ENCODE measurements at regions not wholly inside any gene's neighbourhood (a gene's known extent, or its start where the extent isn't known, plus 50 kb on each side); places are given as distances from the start of the nearest gene placed in this dataset.

DNA sequence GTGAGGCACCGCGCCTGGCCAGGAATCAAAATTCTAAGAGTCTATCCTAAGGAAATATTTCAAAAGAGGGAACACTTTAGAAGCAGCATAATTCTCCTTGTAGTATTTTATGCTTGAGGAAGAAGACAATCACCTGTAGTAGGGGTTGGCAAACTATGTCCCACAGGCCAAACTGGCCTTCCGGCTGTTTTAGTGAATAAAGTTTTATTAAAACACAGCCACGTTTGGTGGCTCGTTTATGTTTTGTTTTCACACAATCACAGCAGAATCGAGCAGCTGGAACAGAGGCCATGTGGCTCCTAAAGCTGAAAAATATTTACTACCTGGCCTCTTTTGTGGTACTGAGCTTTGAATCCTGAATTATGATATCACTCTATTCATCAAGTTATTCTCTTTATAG is 131.7 kb upstream of the TNS3 start:
- Histone ChIP-seq H3K36me3 (no peaks in the 10 kb centered on the region), H3K9me3 (no peaks in the 10 kb centered on the region), H3K4me1 (peaks cover 0 to 18% (median 6%) of the 10 kb centered on the region in 4 donors), H3K4me3 (no peak overlapping the region), H3K27me3 (no peaks in the 10 kb centered on the region), H3K27ac (no peak overlapping the region)
- WGBS (ENCODE audit: insufficient coverage, low coverage, low lambda C conversion rate, missing lambda C conversion rate), result 84% methylated on average over 5 of the region's 6 CpGs
- TF ChIP-seq POLR2A (IDR thresholded peaks at IDR 0.05), result no peak
- TF ChIP-seq, protein P1, sequence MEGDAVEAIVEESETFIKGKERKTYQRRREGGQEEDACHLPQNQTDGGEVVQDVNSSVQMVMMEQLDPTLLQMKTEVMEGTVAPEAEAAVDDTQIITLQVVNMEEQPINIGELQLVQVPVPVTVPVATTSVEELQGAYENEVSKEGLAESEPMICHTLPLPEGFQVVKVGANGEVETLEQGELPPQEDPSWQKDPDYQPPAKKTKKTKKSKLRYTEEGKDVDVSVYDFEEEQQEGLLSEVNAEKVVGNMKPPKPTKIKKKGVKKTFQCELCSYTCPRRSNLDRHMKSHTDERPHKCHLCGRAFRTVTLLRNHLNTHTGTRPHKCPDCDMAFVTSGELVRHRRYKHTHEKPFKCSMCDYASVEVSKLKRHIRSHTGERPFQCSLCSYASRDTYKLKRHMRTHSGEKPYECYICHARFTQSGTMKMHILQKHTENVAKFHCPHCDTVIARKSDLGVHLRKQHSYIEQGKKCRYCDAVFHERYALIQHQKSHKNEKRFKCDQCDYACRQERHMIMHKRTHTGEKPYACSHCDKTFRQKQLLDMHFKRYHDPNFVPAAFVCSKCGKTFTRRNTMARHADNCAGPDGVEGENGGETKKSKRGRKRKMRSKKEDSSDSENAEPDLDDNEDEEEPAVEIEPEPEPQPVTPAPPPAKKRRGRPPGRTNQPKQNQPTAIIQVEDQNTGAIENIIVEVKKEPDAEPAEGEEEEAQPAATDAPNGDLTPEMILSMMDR (IDR thresholded peaks at IDR 0.05), result no peak
- no peak for DNase-seq
- intact Hi-C loops (cut with DNase I), result no loop called here
- ATAC-seq, result no peak

DNA sequence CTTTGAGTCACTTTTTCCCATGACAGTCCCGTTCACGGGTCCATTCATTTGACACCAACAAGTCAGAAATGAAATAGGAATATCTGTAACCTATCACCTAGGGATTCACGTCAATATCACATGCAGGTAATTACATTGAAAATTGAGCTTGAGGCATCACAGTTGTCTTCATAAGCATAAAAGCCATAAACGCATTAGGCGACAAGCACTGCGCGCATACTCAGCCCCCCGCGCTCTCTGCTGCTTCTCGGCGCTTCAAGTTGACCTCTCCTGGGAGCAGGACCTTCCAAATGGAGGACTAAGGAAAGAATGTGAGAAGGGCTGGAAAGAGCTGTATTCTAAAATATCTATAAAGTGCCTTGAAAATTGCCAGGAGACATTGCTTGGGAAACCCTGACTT is 130.5 kb upstream of the TNS3 start:
- intact Hi-C loops (cut with DNase I), result no loop called here
- no peak overlapping the region for H3K4me3 ChIP-seq
- DNase-seq (no peak), ATAC-seq (no peak)
- H3K27me3 ChIP-seq, result no peaks in the 10 kb centered on the region
- WGBS (ENCODE audit: insufficient coverage, low coverage, low lambda C conversion rate, missing lambda C conversion rate), result 79% methylated on average over 11 of the region's 11 CpGs
- no peak overlapping the region for H3K27ac ChIP-seq
- H3K36me3 ChIP-seq, result no peaks in the 10 kb centered on the region
- peaks cover 0 to 18% (median 6%) of the 10 kb centered on the region in 4 donors for H3K4me1 ChIP-seq
- TF ChIP-seq, protein P1 (IDR thresholded peaks at IDR 0.05), result no peak
- no peak for TF ChIP-seq POLR2A (IDR thresholded peaks at IDR 0.05)
- no peaks in the 10 kb centered on the region for H3K9me3 ChIP-seq

DNA sequence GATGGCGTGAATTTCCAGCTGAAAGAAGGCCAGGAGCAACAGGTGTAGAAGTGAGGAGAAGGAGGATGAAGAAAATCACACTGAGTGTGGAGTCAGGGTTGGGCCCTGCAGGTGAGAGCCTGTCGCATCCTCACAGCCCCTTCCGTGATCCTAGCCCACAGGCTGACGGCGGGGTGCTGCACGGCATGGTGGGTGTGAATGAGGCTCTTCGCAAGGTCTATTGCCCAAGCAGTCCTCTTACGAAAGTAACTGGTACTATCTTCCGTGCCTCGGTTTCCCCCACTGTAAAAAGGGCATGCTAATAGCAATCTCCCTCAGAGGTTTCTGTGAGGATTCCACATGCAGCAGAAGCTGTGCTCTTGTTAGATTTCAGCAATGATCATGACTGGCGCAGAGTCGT is 129.9 kb upstream of the TNS3 start:
- Histone ChIP-seq H3K27ac (no peak overlapping the region), H3K4me1 (peaks cover 0 to 18% (median 6%) of the 10 kb centered on the region in 4 donors), H3K4me3 (no peak overlapping the region), H3K27me3 (no peaks in the 10 kb centered on the region), H3K9me3 (no peaks in the 10 kb centered on the region), H3K36me3 (no peaks in the 10 kb centered on the region)
- 88% methylated on average over 9 of the region's 12 CpGs for WGBS (ENCODE audit: insufficient coverage, low coverage, low lambda C conversion rate, missing lambda C conversion rate)
- TF ChIP-seq POLR2A (IDR thresholded peaks at IDR 0.05), result no peak
- TF ChIP-seq, protein P1 (IDR thresholded peaks at IDR 0.05), result no peak
- ATAC-seq (no peak), DNase-seq (no peak)
- intact Hi-C loops (cut with DNase I), result no loop called here

DNA sequence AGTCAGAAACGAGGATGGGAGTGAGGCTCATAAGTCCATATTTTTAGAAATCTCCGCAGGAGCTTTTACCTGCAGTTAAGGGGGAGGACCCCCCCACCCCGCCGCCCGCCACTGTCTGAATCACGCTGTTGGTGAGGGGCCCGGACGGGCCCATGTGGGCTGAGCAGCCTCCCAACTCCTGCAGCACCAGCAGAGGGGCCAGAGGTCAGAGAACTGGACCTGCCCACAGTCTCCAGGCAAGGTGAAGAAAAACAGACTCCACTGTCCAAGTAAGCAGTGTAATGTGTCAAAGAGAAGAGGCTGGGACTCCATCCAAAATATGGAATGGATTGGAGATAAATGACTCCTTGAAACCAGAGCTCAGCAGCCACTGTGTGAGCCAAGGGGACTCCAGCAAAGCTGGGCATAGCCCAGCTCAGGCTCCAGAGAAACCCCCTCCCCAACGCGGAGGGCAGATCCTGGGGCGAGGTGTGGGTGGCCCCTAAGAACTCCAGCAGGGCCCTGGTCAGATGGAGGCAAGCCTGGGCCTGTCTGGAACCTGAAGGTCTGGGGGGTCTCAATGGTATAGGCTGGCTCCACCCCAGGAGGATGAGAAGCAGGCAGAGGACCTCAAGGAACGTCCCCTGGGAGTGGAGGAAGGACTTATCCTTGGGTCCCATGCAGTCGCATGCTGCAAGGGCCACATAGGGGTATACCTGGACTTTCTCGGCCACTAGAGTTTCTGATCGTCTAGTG is 128.5 kb upstream of the TNS3 start:
- Histone ChIP-seq H3K4me1 (peaks cover 0 to 8% (median 2%) of the 10 kb centered on the region in 4 donors), H3K9me3 (no peaks in the 10 kb centered on the region), H3K4me3 (no peak overlapping the region), H3K36me3 (no peaks in the 10 kb centered on the region), H3K27me3 (no peaks in the 10 kb centered on the region), H3K27ac (no peak overlapping the region)
- DNase-seq (no peak), ATAC-seq (peak in 1 of 4 donors; percentile 18)
- TF ChIP-seq, protein P1 (IDR thresholded peaks at IDR 0.05), result no peak
- no peak for TF ChIP-seq POLR2A (IDR thresholded peaks at IDR 0.05)
- intact Hi-C loops (cut with DNase I), result no loop called here
- 96% methylated on average over 11 of the region's 15 CpGs for WGBS (ENCODE audit: insufficient coverage, low coverage, low lambda C conversion rate, missing lambda C conversion rate)
